ENCODE measurements at regions not wholly inside any gene's neighbourhood (a gene's known extent, or its start where the extent isn't known, plus 50 kb on each side); places are given as distances from the start of the nearest gene placed in this dataset.

DNA sequence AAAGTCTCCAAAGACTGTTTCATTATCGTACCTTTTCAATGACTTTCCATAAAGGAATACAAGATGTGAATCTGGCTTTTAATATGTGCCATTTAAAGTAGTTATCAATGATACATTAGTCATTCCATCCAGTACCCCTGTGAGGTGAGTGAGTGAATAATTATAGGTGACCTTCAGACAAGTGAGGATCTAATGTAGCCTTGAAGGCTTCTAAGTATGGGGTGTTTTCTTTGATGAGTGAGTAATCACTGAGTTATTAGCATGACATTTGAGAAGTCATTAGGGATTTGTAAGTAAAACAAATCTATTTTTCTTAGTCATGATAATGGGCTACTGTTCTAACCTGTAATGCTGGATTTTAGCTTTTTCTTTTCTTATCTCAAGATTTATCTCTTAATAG lies 831.4 kb downstream of the ADGRL2 start:
- DNase-seq (ENCODE audit: low read depth): no peak
- no peak overlapping the region for H3K4me3 ChIP-seq (ENCODE audit: low read depth, low read length)
- TF ChIP-seq, protein P1, sequence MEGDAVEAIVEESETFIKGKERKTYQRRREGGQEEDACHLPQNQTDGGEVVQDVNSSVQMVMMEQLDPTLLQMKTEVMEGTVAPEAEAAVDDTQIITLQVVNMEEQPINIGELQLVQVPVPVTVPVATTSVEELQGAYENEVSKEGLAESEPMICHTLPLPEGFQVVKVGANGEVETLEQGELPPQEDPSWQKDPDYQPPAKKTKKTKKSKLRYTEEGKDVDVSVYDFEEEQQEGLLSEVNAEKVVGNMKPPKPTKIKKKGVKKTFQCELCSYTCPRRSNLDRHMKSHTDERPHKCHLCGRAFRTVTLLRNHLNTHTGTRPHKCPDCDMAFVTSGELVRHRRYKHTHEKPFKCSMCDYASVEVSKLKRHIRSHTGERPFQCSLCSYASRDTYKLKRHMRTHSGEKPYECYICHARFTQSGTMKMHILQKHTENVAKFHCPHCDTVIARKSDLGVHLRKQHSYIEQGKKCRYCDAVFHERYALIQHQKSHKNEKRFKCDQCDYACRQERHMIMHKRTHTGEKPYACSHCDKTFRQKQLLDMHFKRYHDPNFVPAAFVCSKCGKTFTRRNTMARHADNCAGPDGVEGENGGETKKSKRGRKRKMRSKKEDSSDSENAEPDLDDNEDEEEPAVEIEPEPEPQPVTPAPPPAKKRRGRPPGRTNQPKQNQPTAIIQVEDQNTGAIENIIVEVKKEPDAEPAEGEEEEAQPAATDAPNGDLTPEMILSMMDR (conservative IDR thresholded peaks at IDR 0.05; ENCODE audit: low read depth, low read length): no peak

DNA sequence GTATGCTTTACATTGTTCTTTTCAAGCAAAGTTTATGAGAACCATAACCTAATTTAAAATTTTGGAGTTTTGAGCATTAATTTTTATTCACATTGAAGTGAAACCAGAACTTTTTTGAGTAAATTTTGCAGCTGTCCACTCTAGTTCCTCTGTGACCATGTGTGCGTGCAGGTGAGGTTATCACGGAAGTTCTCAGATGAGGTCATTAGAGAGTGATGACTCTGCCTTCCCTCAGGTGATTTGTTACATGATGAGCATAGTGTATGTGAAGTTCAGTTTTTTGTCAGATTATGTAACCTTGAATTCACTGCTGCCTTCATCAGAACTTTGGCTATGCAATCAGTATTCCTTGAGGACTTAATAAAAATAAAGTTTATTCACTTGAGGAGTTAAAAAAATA lies 828.2 kb downstream of the ADGRL2 start:
- TF ChIP-seq, protein P1 (conservative IDR thresholded peaks at IDR 0.05; ENCODE audit: low read depth, low read length): no peak
- H3K4me3 ChIP-seq (ENCODE audit: low read depth, low read length): no peak overlapping the region
- no peak for DNase-seq (ENCODE audit: low read depth)

DNA sequence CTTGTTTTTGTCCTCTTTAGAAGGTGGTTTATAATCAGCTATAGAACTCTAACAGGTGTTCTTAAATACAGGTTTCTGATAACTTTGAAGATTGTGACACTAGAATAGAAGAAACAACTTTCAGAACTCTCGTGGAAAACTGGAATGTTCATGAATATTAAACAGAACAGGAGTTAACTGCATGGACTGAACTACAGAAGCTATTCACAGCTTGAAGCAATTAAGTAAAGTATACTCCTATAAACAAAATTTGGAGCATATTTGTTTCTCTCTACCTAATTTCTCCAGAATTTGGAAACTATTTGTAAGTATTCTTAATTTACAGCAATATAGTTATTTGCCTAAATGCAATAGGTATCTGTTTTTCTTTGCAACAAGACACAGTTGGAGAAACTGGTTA lies 824.8 kb downstream of the ADGRL2 start:
- DNase-seq (ENCODE audit: low read depth): no peak
- TF ChIP-seq, protein P1 (conservative IDR thresholded peaks at IDR 0.05; ENCODE audit: low read depth, low read length): no peak
- H3K4me3 ChIP-seq (ENCODE audit: low read depth, low read length): no peak overlapping the region

DNA sequence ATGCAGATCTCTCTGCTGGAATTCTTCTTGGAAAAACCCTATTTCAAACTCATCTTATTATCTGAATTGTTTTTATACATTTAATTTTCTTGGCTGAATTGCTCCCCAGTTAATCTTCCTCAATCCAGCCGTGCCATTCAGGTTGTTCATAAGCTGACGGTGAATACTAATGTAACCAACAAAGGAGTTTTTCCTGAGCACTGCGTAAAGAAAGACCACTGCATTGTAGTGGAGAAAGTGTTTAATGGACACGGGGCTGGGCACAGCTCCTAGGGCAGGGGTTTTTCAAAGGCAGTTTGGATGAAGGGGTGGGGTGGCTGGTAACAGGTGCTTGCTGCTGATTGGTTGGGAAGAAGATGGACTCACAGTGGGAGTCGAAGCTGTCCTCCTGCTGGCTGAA lies 820.3 kb downstream of the ADGRL2 start:
- no peak for DNase-seq (ENCODE audit: low read depth)
- TF ChIP-seq, protein P1 (conservative IDR thresholded peaks at IDR 0.05; ENCODE audit: low read depth, low read length): no peak
- H3K4me3 ChIP-seq (ENCODE audit: low read depth, low read length): no peak overlapping the region

DNA sequence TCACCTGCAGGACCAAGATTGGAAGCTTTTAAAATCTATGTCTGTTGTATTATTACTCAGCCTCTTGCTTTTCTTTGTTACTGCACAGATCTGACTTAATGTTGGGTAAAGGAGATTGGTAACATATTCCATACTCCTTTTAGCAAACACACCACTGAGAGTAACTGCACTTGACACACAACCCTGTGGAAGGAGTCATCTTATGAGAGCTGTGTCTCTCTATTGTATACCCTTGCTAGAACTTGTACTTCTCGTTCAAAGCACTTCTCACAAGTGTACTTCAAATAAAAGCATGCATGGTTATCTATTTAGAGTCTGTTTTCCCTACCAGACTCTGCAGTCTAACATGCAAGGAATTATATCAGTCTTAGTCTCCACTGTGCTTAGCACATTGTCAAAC lies 813.4 kb downstream of the ADGRL2 start:
- H3K4me3 ChIP-seq (ENCODE audit: low read depth, low read length): no peak overlapping the region
- no peak for DNase-seq (ENCODE audit: low read depth)
- TF ChIP-seq, protein P1 (conservative IDR thresholded peaks at IDR 0.05; ENCODE audit: low read depth, low read length): no peak

DNA sequence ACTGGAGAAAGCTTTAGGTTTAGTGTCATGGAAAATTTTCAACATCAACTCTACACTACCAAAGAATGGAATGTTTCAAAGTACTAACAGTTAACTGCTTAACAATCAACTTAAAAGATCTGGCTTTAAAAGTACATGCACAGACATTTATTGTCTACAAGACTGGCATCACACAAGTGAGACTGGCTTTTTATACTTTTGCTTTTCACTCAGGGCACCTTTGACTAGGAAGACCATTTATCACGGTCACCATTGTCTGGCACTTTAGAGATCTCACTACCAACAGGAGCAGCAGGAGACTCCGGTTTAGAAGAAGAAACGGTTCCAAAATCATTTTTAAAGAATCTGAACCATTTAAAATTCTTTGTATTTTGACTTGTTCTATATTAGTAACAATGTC lies 812.3 kb downstream of the ADGRL2 start:
- no peak overlapping the region for H3K4me3 ChIP-seq (ENCODE audit: low read depth, low read length)
- TF ChIP-seq, protein P1 (conservative IDR thresholded peaks at IDR 0.05; ENCODE audit: low read depth, low read length): no peak
- no peak for DNase-seq (ENCODE audit: low read depth)

DNA sequence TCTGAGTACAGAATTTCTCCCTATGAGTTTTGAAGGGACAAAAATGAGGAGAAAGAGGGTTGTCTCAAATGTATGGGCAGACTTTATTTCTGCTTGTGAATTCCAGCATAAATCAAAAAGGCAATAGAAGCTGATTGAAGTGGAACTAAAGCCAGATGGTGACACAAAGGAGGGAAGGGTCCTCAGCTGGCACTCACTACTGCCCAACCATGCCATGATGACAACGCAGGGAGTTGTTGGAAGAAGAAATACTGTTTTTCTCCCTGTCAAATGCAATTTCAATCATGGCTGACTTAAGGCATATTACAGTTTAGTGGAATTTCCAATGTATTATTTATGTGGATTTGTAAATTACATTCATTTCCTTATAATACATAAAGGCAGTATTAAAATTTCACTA lies 805.8 kb downstream of the ADGRL2 start:
- no peak overlapping the region for H3K4me3 ChIP-seq (ENCODE audit: low read depth, low read length)
- TF ChIP-seq, protein P1 (conservative IDR thresholded peaks at IDR 0.05; ENCODE audit: low read depth, low read length): no peak
- DNase-seq (ENCODE audit: low read depth): no peak
